GM18508 (cell line): ENCODE measurements at regions not wholly inside any gene's neighbourhood (a gene's known extent, or its start where the extent isn't known, plus 50 kb on each side); places are given as distances from the start of the nearest gene placed in this dataset.

Source experiments
- ATAC-seq: cut with Tn5 transposase; IDR thresholded peaks from one replicate; pipeline ENCODE4 v1.9.1; 2021; ENCODE audit warnings: moderate number of reproducible peaks; ENCODE audit not compliant: insufficient read depth, unreplicated experiment

GRCh38 chr3:8183627-8184026, 318.0 kb upstream of the LMCD1 start:
- peak; percentile 70 for ATAC-seq

GRCh38 chr3:8186213-8186612, 315.4 kb upstream of the LMCD1 start:
- no peak for ATAC-seq

GRCh38 chr3:8187996-8188395, 313.6 kb upstream of the LMCD1 start:
- no peak for ATAC-seq

- no peak for ATAC-seq
Observed at GRCh38 chr3:8189051-8189450, 312.6 kb upstream of the LMCD1 start.

GRCh38 chr3:8191406-8191805, 310.2 kb upstream of the LMCD1 start:
- ATAC-seq: no peak

GRCh38 chr3:8197384-8197783, 304.2 kb upstream of the LMCD1 start:
- no peak for ATAC-seq

GRCh38 chr3:8198605-8199004, 303.0 kb upstream of the LMCD1 start:
- no peak for ATAC-seq

- no peak for ATAC-seq
Observed at GRCh38 chr3:8200996-8201395, 300.6 kb upstream of the LMCD1 start.

- no peak for ATAC-seq
Observed at GRCh38 chr3:8201886-8202285, 299.7 kb upstream of the LMCD1 start.

GRCh38 chr3:8204331-8204730, 297.3 kb upstream of the LMCD1 start:
- no peak for ATAC-seq

GRCh38 chr3:8204853-8205650, 296.6 kb upstream of the LMCD1 start:
- ATAC-seq: no peak

GRCh38 chr3:8205881-8206280, 295.7 kb upstream of the LMCD1 start:
- ATAC-seq: no peak

- ATAC-seq: no peak
Observed at GRCh38 chr3:8206971-8207617, 294.5 kb upstream of the LMCD1 start.

- ATAC-seq: no peak
Observed at GRCh38 chr3:8210882-8211341, 290.7 kb upstream of the LMCD1 start.

GRCh38 chr3:8212794-8213193, 288.8 kb upstream of the LMCD1 start:
- ATAC-seq: no peak

- ATAC-seq: no peak
Observed at GRCh38 chr3:8213286-8213685, 288.3 kb upstream of the LMCD1 start.

- no peak for ATAC-seq
Observed at GRCh38 chr3:8215821-8216220, 285.8 kb upstream of the LMCD1 start.

- no peak for ATAC-seq
Observed at GRCh38 chr3:8218353-8218940, 283.2 kb upstream of the LMCD1 start.

GRCh38 chr3:8220291-8220690, 281.3 kb upstream of the LMCD1 start:
- no peak for ATAC-seq

GRCh38 chr3:8223766-8224165, 277.9 kb upstream of the LMCD1 start:
- ATAC-seq: no peak

- ATAC-seq: no peak
Observed at GRCh38 chr3:8224941-8225340, 276.7 kb upstream of the LMCD1 start.
